GM19395 (cell line): ENCODE measurements at regions not wholly inside any gene's neighbourhood (a gene's known extent, or its start where the extent isn't known, plus 50 kb on each side); places are given as distances from the start of the nearest gene placed in this dataset.

ENCODE experiments used
- ATAC-seq: cut with Tn5 transposase; IDR thresholded peaks from one replicate; pipeline ENCODE4 v1.9.1; 2021; ENCODE audit warnings: mild to moderate bottlenecking, moderate library complexity; ENCODE audit not compliant: unreplicated experiment

- peak; percentile 91 for ATAC-seq
Observed at GRCh38 chr13:22161871-22162270, 491.0 kb downstream of the FGF9 start.

GRCh38 chr13:22162889-22163288 is 492.0 kb downstream of the FGF9 start:
- ATAC-seq, result peak; percentile 57

GRCh38 chr13:22168437-22169190 is 497.7 kb downstream of the FGF9 start:
- no peak for ATAC-seq

GRCh38 chr13:22169473-22169872 is 498.6 kb downstream of the FGF9 start:
- no peak for ATAC-seq

GRCh38 chr13:22173610-22174009 is 502.7 kb downstream of the FGF9 start:
- no peak for ATAC-seq

GRCh38 chr13:22175241-22175640 is 504.4 kb downstream of the FGF9 start:
- ATAC-seq, result no peak

- no peak for ATAC-seq
Observed at GRCh38 chr13:22175815-22176214, 504.9 kb downstream of the FGF9 start.

GRCh38 chr13:22176968-22177520 is 506.2 kb downstream of the FGF9 start:
- ATAC-seq, result no peak

- no peak for ATAC-seq
Observed at GRCh38 chr13:22178878-22179277, 508.0 kb downstream of the FGF9 start.

- ATAC-seq, result no peak
Observed at GRCh38 chr13:22187329-22187728, 516.5 kb downstream of the FGF9 start.

- ATAC-seq, result no peak
Observed at GRCh38 chr13:22189176-22190048, 518.5 kb downstream of the FGF9 start.

GRCh38 chr13:22193070-22193469 is 522.2 kb downstream of the FGF9 start:
- ATAC-seq, result no peak

GRCh38 chr13:22194106-22194805 is 523.4 kb downstream of the FGF9 start:
- no peak for ATAC-seq

- ATAC-seq, result no peak
Observed at GRCh38 chr13:22195726-22196125, 524.9 kb downstream of the FGF9 start.

- ATAC-seq, result no peak
Observed at GRCh38 chr13:22196777-22197176, 525.9 kb downstream of the FGF9 start.

GRCh38 chr13:22198001-22198400 is 527.1 kb downstream of the FGF9 start:
- no peak for ATAC-seq

- ATAC-seq, result no peak
Observed at GRCh38 chr13:22198641-22199217, 527.9 kb downstream of the FGF9 start.

GRCh38 chr13:22200440-22200839 is 529.6 kb downstream of the FGF9 start:
- no peak for ATAC-seq

- no peak for ATAC-seq
Observed at GRCh38 chr13:22201375-22201925, 530.6 kb downstream of the FGF9 start.

- no peak for ATAC-seq
Observed at GRCh38 chr13:22210134-22210930, 539.5 kb downstream of the FGF9 start.
